HCT116 (cell line): ENCODE measurements at regions not wholly inside any gene's neighbourhood (a gene's known extent, or its start where the extent isn't known, plus 50 kb on each side); places are given as distances from the start of the nearest gene placed in this dataset.

ENCODE experiments used
- EZH2phosphoT487 ChIP-seq: fragments of 200-600 bp; IDR thresholded peaks from 2 replicates; pipeline ENCODE4 v1.6.1; 2018; ENCODE audit warnings: antibody characterized with exemption, borderline replicate concordance
- POLR2AphosphoS5 ChIP-seq: IDR thresholded peaks from 2 replicates; pipeline ENCODE4 v1.6.1; 2011; ENCODE audit warnings: mild to moderate bottlenecking, low read depth, low read length, moderate library complexity
- SP1 ChIP-seq: IDR thresholded peaks from 2 replicates; pipeline ENCODE4 v1.6.1; 2012; ENCODE audit warnings: low read depth
- TF ChIP-seq, protein P1 (sequence below), 3 experiments: fragments of 200-600 bp in 1 of 3; sonication (generic) in 1 of 3; IDR thresholded peaks in 2 of 3; conservative IDR thresholded peaks in 1 of 3; 2 replicates each; pipeline ENCODE4 v1.5.1; 2012 to 2017; ENCODE audit warnings: low read depth in 2 of 3, low read length in 2 of 3, antibody characterized with exemption in 1 of 3, borderline replicate concordance in 1 of 3, control low read depth in 1 of 3, mild to moderate bottlenecking in 1 of 3, mixed read lengths in 1 of 3, mixed run types in 1 of 3, moderate library complexity in 1 of 3; ENCODE audit not compliant: insufficient read depth in 1 of 3
- TF ChIP-seq, protein P2 (sequence below): IDR thresholded peaks from 2 replicates; pipeline ENCODE4 v1.6.1; 2012; ENCODE audit warnings: low read depth

DNA sequence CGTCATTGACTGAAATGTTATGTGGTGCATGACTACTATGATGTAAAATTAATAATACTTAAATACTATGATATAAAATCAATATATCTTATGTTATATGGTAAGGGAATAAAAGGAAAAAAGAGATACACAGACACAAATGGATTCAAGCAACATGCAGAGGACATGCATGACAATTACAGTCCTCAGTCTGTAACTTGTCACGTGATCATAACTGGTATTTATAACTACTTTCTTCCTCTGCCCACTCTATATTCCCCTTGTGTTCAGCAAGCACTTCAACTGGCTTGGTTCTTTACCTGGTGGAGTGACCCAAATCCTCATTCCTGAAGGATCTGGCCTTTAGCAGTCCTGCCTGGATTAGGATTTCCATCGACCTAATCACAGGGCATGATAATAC is 104.4 kb upstream of the FAM180A start:
- TF ChIP-seq POLR2AphosphoS5 (no peak), SP1 (no peak), EZH2phosphoT487 (no peak)
- TF ChIP-seq, protein P1, sequence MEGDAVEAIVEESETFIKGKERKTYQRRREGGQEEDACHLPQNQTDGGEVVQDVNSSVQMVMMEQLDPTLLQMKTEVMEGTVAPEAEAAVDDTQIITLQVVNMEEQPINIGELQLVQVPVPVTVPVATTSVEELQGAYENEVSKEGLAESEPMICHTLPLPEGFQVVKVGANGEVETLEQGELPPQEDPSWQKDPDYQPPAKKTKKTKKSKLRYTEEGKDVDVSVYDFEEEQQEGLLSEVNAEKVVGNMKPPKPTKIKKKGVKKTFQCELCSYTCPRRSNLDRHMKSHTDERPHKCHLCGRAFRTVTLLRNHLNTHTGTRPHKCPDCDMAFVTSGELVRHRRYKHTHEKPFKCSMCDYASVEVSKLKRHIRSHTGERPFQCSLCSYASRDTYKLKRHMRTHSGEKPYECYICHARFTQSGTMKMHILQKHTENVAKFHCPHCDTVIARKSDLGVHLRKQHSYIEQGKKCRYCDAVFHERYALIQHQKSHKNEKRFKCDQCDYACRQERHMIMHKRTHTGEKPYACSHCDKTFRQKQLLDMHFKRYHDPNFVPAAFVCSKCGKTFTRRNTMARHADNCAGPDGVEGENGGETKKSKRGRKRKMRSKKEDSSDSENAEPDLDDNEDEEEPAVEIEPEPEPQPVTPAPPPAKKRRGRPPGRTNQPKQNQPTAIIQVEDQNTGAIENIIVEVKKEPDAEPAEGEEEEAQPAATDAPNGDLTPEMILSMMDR (IDR thresholded peaks at IDR 0.05 in 2 of 3, conservative IDR thresholded peaks at IDR 0.05 in 1 of 3; ENCODE audit: borderline replicate concordance in 1 of 3, insufficient read depth in 1 of 3, low read depth in 2 of 3, low read length in 2 of 3), result no peak
- TF ChIP-seq, protein P2, sequence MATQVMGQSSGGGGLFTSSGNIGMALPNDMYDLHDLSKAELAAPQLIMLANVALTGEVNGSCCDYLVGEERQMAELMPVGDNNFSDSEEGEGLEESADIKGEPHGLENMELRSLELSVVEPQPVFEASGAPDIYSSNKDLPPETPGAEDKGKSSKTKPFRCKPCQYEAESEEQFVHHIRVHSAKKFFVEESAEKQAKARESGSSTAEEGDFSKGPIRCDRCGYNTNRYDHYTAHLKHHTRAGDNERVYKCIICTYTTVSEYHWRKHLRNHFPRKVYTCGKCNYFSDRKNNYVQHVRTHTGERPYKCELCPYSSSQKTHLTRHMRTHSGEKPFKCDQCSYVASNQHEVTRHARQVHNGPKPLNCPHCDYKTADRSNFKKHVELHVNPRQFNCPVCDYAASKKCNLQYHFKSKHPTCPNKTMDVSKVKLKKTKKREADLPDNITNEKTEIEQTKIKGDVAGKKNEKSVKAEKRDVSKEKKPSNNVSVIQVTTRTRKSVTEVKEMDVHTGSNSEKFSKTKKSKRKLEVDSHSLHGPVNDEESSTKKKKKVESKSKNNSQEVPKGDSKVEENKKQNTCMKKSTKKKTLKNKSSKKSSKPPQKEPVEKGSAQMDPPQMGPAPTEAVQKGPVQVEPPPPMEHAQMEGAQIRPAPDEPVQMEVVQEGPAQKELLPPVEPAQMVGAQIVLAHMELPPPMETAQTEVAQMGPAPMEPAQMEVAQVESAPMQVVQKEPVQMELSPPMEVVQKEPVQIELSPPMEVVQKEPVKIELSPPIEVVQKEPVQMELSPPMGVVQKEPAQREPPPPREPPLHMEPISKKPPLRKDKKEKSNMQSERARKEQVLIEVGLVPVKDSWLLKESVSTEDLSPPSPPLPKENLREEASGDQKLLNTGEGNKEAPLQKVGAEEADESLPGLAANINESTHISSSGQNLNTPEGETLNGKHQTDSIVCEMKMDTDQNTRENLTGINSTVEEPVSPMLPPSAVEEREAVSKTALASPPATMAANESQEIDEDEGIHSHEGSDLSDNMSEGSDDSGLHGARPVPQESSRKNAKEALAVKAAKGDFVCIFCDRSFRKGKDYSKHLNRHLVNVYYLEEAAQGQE, result no peak
